ENCODE measurements at regions not wholly inside any gene's neighbourhood (a gene's known extent, or its start where the extent isn't known, plus 50 kb on each side); places are given as distances from the start of the nearest gene placed in this dataset.
"Not testable (repeated sequence)": the region's sequence is repeated elsewhere in the genome, so short reads cannot be mapped to it uniquely, and the experiment has no call there.

DNA sequence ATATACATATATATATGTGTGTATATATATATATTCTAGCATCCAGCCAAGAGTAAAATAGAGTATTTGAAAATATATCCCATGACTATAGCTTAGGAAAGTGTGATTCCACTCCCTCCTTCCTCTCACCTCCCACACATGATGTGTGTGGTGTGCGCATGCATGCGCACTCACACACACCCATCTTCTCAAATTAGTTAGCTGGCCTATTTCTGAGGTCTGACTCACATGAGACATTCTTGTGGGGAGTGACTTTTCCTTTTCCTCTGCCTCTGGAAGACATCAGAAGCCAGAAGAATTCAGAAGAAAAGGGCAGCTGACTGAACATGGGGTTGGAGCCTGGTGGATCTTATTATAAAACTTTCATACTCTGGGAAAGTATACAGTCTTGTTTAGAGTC, 793.5 kb upstream of the ZNF722 start:
- Histone ChIP-seq H4K8ac (ENCODE audit: low read depth, low read length) (no peak overlapping the region), H2BK12ac (ENCODE audit: low read length) (no peak overlapping the region), H3K4me1 (ENCODE audit: control insufficient read depth in 2 of 2, insufficient read depth in 1 of 2, low read depth in 1 of 2, low read length in 2 of 2) (no peaks in the 10 kb centered on the region), H3K27ac (replicated peaks; ENCODE audit: low read length) (no peak overlapping the region), H2AK5ac (ENCODE audit: low read depth, low read length) (no peak overlapping the region), H3K36me3 (replicated peaks in 1 of 2; ENCODE audit: control insufficient read depth in 2 of 2, insufficient read depth in 2 of 2, low read length in 2 of 2) (no peaks in the 10 kb centered on the region), H3K9ac (ENCODE audit: low read depth, low read length, poor library complexity) (no peak overlapping the region), H3K79me1 (ENCODE audit: low read depth, low read length) (no peaks in the 10 kb centered on the region), H3K9me3 (replicated peaks in 1 of 2; ENCODE audit: control insufficient read depth in 2 of 2, insufficient read depth in 1 of 2, low read depth in 1 of 2, low read length in 2 of 2) (no peaks in the 10 kb centered on the region), H3K14ac (ENCODE audit: low read length) (no peak overlapping the region), H2BK5ac (ENCODE audit: low read length) (no peak overlapping the region), H2BK120ac (ENCODE audit: low read depth, low read length) (no peak overlapping the region), H3K23ac (ENCODE audit: low read depth, low read length, poor library complexity) (no peak overlapping the region), H3K4ac (ENCODE audit: low read length) (no peak overlapping the region), H2BK15ac (ENCODE audit: low read length) (no peak overlapping the region), H2AFZ (ENCODE audit: low read length) (no peak overlapping the region), H4K91ac (ENCODE audit: low read depth, low read length, poor library complexity) (no peak overlapping the region), H3K4me3 (ENCODE audit: low read length in 2 of 2) (no peak overlapping the region), H3K4me2 (ENCODE audit: insufficient read depth, low read length, poor library complexity, severe bottlenecking) (no peak overlapping the region), H3K18ac (ENCODE audit: low read length) (no peak overlapping the region), H3K27me3 (ENCODE audit: control insufficient read depth in 3 of 3, insufficient read depth in 3 of 3, low read depth in 1 of 3, low read length in 3 of 3) (no peaks in the 10 kb centered on the region)
- DNase-seq (ENCODE audit: low spot score): no peak
- WGBS, 2 donors (ENCODE audit: extremely low coverage in 2 of 2, insufficient read length in 2 of 2, insufficient replicate concordance in 1 of 2): no CpG with 5 or more reads among the region's 2 CpGs

DNA sequence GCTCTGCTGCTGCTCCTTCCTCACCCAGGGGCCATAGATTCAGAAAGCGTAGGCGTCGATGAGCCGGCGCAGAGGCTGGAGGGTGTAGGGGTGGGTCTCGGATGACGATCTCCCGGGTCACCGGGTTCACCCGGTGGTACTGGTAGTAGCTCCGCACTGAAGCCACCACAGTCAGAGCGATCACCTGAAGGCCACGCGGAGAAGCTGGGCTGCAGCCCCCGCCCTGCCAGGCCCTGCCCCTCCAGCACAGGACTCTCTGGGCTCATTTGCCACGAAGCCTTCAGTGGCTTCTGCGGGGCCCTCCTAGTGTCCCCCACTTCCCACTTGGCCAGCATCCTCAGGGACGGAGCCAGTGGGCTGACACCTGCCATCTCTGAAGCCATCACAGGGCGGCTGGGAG, 765.5 kb upstream of the ZNF722 start:
- not testable (repeated sequence) for H2AK5ac ChIP-seq (ENCODE audit: low read depth, low read length)

DNA sequence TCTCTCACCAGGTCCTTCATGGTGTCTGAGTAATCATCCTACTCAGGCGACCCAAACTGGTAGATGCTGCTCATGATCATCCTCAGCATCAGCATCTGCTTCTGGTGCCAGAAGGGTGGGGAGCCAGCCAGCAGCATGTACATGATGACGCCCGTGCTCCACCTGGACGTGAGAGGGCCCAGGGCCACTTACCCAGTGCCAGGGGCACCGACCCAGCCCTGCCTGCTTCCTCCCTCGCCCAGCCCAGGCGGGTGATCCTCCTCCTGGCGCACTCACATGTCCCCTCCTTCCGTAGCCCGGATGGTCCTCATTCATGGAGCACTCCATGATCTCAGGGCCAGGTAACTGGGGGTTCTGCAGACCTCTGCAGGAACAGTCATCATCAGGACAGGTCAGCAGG, 764.8 kb upstream of the ZNF722 start:
- Histone ChIP-seq H4K91ac (ENCODE audit: low read depth, low read length, poor library complexity) (no peak overlapping the region), H3K18ac (ENCODE audit: low read length) (no peak overlapping the region), H4K8ac (ENCODE audit: low read depth, low read length) (no peak overlapping the region), H3K4ac (ENCODE audit: low read length) (no peak overlapping the region), H3K27me3 (ENCODE audit: control insufficient read depth in 3 of 3, insufficient read depth in 3 of 3, low read depth in 1 of 3, low read length in 3 of 3) (no peaks in the 10 kb centered on the region), H2BK5ac (ENCODE audit: low read length) (no peak overlapping the region), H2AK5ac (ENCODE audit: low read depth, low read length) (no peak overlapping the region), H3K23ac (ENCODE audit: low read depth, low read length, poor library complexity) (no peak overlapping the region), H3K4me1 (ENCODE audit: control insufficient read depth in 2 of 2, insufficient read depth in 1 of 2, low read depth in 1 of 2, low read length in 2 of 2) (no peaks in the 10 kb centered on the region), H2AFZ (ENCODE audit: low read length) (no peak overlapping the region), H3K14ac (ENCODE audit: low read length) (no peak overlapping the region), H3K9me3 (replicated peaks in 1 of 2; ENCODE audit: control insufficient read depth in 2 of 2, insufficient read depth in 1 of 2, low read depth in 1 of 2, low read length in 2 of 2) (peaks cover 0 to 4% of the 10 kb centered on the region in 2 donors), H3K9ac (ENCODE audit: low read depth, low read length, poor library complexity) (no peak overlapping the region), H3K4me3 (ENCODE audit: low read length in 2 of 2) (peak overlapping the region in 1 of 2 donors; percentile 46), H3K36me3 (replicated peaks in 1 of 2; ENCODE audit: control insufficient read depth in 2 of 2, insufficient read depth in 2 of 2, low read length in 2 of 2) (no peaks in the 10 kb centered on the region), H2BK12ac (ENCODE audit: low read length) (no peak overlapping the region), H3K27ac (replicated peaks; ENCODE audit: low read length) (no peak overlapping the region), H2BK15ac (ENCODE audit: low read length) (no peak overlapping the region), H3K79me1 (ENCODE audit: low read depth, low read length) (peaks cover 2% of the 10 kb centered on the region), H2BK120ac (ENCODE audit: low read depth, low read length) (no peak overlapping the region), H3K4me2 (ENCODE audit: insufficient read depth, low read length, poor library complexity, severe bottlenecking) (no peak overlapping the region)
- DNase-seq (ENCODE audit: low spot score): no peak
- no CpG with 5 or more reads among the region's 10 CpGs for WGBS, 2 donors (ENCODE audit: extremely low coverage in 2 of 2, insufficient read length in 2 of 2, insufficient replicate concordance in 1 of 2)

More for the DNA sequence above, 765.5 kb upstream of the ZNF722 start:
- H2BK5ac ChIP-seq (ENCODE audit: low read length); H4K8ac ChIP-seq (ENCODE audit: low read depth, low read length); H3K4me1 ChIP-seq (ENCODE audit: control insufficient read depth in 2 of 2, insufficient read depth in 1 of 2, low read depth in 1 of 2, low read length in 2 of 2); H3K9me3 ChIP-seq (replicated peaks in 1 of 2; ENCODE audit: control insufficient read depth in 2 of 2, insufficient read depth in 1 of 2, low read depth in 1 of 2, low read length in 2 of 2); H3K27ac ChIP-seq (replicated peaks; ENCODE audit: low read length); H3K9ac ChIP-seq (ENCODE audit: low read depth, low read length, poor library complexity); H3K27me3 ChIP-seq (ENCODE audit: control insufficient read depth in 3 of 3, insufficient read depth in 3 of 3, low read depth in 1 of 3, low read length in 3 of 3); H3K36me3 ChIP-seq (replicated peaks in 1 of 2; ENCODE audit: control insufficient read depth in 2 of 2, insufficient read depth in 2 of 2, low read length in 2 of 2); DNase-seq (ENCODE audit: low spot score); H2BK12ac ChIP-seq (ENCODE audit: low read length); H3K79me1 ChIP-seq (ENCODE audit: low read depth, low read length); H2BK120ac ChIP-seq (ENCODE audit: low read depth, low read length); H3K14ac ChIP-seq (ENCODE audit: low read length); H2AFZ ChIP-seq (ENCODE audit: low read length); H3K4me2 ChIP-seq (ENCODE audit: insufficient read depth, low read length, poor library complexity, severe bottlenecking); H2BK15ac ChIP-seq (ENCODE audit: low read length); H3K4me3 ChIP-seq (ENCODE audit: low read length in 2 of 2); H3K18ac ChIP-seq (ENCODE audit: low read length); H4K91ac ChIP-seq (ENCODE audit: low read depth, low read length, poor library complexity); H3K4ac ChIP-seq (ENCODE audit: low read length); H3K23ac ChIP-seq (ENCODE audit: low read depth, low read length, poor library complexity): not testable (repeated sequence)
- no CpG with 5 or more reads among the region's 19 CpGs for WGBS, 2 donors (ENCODE audit: extremely low coverage in 2 of 2, insufficient read length in 2 of 2, insufficient replicate concordance in 1 of 2)
